Posterior cingulate gyrus (tissue), 11 donors: ENCODE measurements at regions not wholly inside any gene's neighbourhood (a gene's known extent, or its start where the extent isn't known, plus 50 kb on each side); places are given as distances from the start of the nearest gene placed in this dataset.
A peak's percentile ranks its signal among the peaks of the same experiment; 100 is the strongest.
"Not testable (repeated sequence)": the region's sequence is repeated elsewhere in the genome, so short reads cannot be mapped to it uniquely, and the experiment has no call there.

Source experiments
- DNase-seq, 10 donors: peaks; one replicate each; pipeline versions ENCODE4 v3.0.0 to v3.0.0-alpha.2; 2020 to 2021; ENCODE audit warnings: mixed read lengths in 3 of 10
- intact Hi-C: fragments of 100-400 bp; cut with DNase I; formaldehyde crosslinking; loops from one replicate; pipeline ENCODE4 v1.15.1; 2023

- no peak for DNase-seq
- intact Hi-C loops = no loop called here
These were observed 855.9 kb upstream of the MANEA start for GRCh38 chr6:94721459-94721858.

GRCh38 chr6:94713446-94713845 lies 863.9 kb upstream of the MANEA start:
- DNase-seq = no peak
- intact Hi-C loops = no loop called here

GRCh38 chr6:94698773-94699172 lies 878.6 kb upstream of the MANEA start:
- no peak for DNase-seq
- intact Hi-C loops = no loop called here

- intact Hi-C loops, DNase-seq: not testable (repeated sequence)
These were observed 890.1 kb upstream of the MANEA start for GRCh38 chr6:94687255-94687654.

- intact Hi-C loops = no loop called here
- DNase-seq = no peak
These were observed 893.9 kb upstream of the MANEA start for GRCh38 chr6:94683409-94683808.

GRCh38 chr6:94680669-94681212 lies 896.6 kb upstream of the MANEA start:
- DNase-seq = no peak
- intact Hi-C loops = no loop called here

GRCh38 chr6:94673251-94673650 lies 904.1 kb upstream of the MANEA start:
- intact Hi-C loops = no loop called here
- DNase-seq = no peak

- intact Hi-C loops = no loop called here
- no peak for DNase-seq
These were observed 907.3 kb upstream of the MANEA start for GRCh38 chr6:94670017-94670416.

GRCh38 chr6:94668876-94669275 lies 908.5 kb upstream of the MANEA start:
- DNase-seq = peak in 1 of 10 donors; percentile 33
- intact Hi-C loops = no loop called here

- intact Hi-C loops = no loop called here
- DNase-seq = no peak
These were observed 918.4 kb upstream of the MANEA start for GRCh38 chr6:94658929-94659328.

GRCh38 chr6:94651239-94651638 lies 926.1 kb upstream of the MANEA start:
- no peak for DNase-seq
- intact Hi-C loops = no loop called here

GRCh38 chr6:94645191-94645590 lies 932.1 kb upstream of the MANEA start:
- intact Hi-C loops = no loop called here
- DNase-seq = no peak

- DNase-seq = peak in 2 of 10 donors; percentile 46 to 63
- intact Hi-C loops = no loop called here
These were observed 937.8 kb upstream of the MANEA start for GRCh38 chr6:94639564-94639963.

- intact Hi-C loops = no loop called here
- DNase-seq = no peak
These were observed 940.5 kb upstream of the MANEA start for GRCh38 chr6:94636780-94637385.

- intact Hi-C loops = no loop called here
- DNase-seq = no peak
These were observed 953.7 kb upstream of the MANEA start for GRCh38 chr6:94623586-94623985.

- no peak for DNase-seq
- intact Hi-C loops = no loop called here
These were observed 954.6 kb upstream of the MANEA start for GRCh38 chr6:94622783-94623182.

GRCh38 chr6:94600636-94601035 lies 976.7 kb upstream of the MANEA start:
- no peak for DNase-seq
- intact Hi-C loops = no loop called here

GRCh38 chr6:94597487-94597886 lies 979.8 kb upstream of the MANEA start:
- no peak for DNase-seq
- intact Hi-C loops = no loop called here

- no peak for DNase-seq
- intact Hi-C loops = no loop called here
These were observed 986.9 kb upstream of the MANEA start for GRCh38 chr6:94590416-94590815.

- intact Hi-C loops = no loop called here
- no peak for DNase-seq
These were observed 989.0 kb upstream of the MANEA start for GRCh38 chr6:94588301-94588700.

- DNase-seq = no peak
- intact Hi-C loops = no loop called here
These were observed 993.1 kb upstream of the MANEA start for GRCh38 chr6:94584211-94584610.

GRCh38 chr6:94570581-94570980 lies 1006.8 kb upstream of the MANEA start:
- intact Hi-C loops = no loop called here
- peak in 7 of 10 donors; percentile 7 to 80 (median 22) for DNase-seq

- DNase-seq = no peak
- intact Hi-C loops = no loop called here
These were observed 1014.5 kb upstream of the MANEA start for GRCh38 chr6:94562846-94563245.
